ENCODE measurements at regions not wholly inside any gene's neighbourhood (a gene's known extent, or its start where the extent isn't known, plus 50 kb on each side); places are given as distances from the start of the nearest gene placed in this dataset.

- TF ChIP-seq POLR2AphosphoS5 (IDR thresholded peaks at IDR 0.05; ENCODE audit: borderline replicate concordance, low read depth, low read length), result no peak
- TF ChIP-seq EZH2 (IDR thresholded peaks at IDR 0.05), result no peak
These were observed 247.4 kb upstream of the CHD1 start for GRCh38 chr5:99176186-99176585.
